ENCODE measurements at regions not wholly inside any gene's neighbourhood (a gene's known extent, or its start where the extent isn't known, plus 50 kb on each side); places are given as distances from the start of the nearest gene placed in this dataset.

DNA sequence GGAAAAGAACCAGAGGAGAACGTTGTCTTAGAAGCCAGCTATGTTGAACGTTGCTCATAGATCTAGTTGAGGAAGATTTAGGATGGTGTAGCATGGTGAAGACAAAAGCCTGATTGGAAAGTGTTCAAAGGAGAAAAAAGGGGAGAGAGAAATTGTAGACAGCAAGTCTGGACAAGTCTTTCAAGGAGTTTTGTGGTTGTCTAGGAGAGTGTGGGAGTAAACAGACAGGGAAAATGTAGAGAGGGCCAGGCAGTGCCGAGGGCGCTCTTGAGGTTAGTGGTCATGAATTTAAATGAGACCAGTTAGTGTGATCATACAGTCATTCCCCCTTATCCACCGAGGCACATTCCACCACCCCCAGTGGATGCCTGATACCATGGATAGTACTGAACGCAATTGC is 167.5 kb upstream of the IL12A start:
- DNase-seq, result no peak

DNA sequence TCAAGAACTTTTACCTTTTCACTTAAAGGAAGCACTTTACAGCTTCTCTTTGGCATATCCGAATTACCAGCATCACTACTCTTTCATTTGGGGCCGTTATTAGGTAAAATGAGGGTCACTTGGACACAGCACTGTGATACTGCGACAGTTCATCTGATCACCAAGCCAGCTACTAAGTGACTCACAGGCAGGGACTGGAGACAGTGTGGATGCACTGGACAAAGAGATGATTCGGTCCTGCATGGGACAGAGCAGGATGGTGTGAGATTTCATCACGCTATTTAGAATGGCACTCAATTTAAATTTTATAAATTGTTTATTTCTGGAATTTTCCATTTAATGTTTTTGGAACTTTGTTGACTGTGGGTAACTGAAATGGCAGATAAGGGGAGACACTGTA is 166.9 kb upstream of the IL12A start:
- no peak for DNase-seq

DNA sequence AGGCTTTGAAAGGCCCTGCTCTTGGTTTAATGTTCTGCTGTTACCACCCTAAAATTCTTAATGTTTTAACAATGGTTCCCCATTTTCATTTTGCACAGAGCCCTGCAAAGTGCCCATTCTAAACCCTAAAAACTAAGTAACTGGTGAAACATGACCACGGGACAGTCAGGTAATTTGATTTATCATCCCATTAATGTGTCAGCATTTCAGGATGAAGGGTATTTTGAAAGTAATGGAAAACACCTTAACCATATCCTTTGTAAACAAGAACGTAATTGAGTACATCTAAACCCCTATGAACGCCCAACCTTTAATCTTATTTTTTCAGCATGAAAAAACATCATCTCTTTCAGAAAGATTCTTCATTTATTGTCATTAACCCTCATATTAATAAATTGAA is 164.9 kb upstream of the IL12A start:
- no peak for DNase-seq

DNA sequence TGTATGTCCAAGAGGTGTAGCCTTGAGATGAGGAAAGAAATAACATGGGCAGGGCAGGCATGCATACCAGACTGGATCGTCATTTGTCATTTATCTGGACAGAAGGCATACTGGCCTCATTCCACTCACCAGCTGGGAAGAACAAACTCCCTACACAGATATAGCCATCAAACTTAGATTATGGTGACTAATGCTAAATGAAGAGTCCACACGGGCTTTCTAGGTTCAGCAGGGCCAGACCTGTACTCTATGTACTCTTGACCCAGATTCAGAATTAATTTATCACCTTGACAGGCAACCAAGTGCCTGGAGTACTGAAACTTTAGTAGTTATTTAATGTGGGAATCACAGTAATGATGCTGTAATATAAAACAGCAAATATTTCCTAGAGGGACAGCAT is 164.3 kb upstream of the IL12A start:
- DNase-seq, result no peak

DNA sequence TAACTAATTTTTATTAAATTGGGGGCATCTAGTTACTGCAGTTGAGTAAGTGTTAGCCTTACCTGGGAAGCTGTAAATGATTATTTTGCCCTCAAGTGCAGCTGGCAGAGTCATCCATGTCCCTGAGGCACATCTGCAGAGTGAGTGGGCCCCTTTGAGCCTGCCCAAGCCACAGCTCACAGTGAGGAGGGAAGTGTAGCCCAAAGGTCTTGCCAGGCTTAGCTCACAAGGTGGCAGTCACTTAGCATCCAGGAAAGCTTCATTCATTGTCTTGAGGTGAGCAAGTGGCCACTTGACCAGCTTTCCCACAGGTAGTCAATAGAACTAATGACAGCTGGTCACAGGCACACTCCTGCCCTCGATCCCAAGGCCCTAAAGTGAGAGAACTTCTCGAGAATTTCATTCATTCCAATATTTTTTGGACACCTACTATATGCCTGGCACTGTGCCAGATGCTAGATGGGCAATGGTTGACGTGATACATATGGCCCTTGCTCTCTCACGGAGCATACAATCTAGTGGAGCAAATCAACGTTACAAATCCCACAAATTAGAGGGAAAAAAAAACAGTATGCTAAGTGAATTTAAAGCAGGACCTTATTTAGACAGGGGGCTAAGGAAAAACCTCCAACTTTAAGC is 163.3 kb upstream of the IL12A start:
- no peak for DNase-seq

DNA sequence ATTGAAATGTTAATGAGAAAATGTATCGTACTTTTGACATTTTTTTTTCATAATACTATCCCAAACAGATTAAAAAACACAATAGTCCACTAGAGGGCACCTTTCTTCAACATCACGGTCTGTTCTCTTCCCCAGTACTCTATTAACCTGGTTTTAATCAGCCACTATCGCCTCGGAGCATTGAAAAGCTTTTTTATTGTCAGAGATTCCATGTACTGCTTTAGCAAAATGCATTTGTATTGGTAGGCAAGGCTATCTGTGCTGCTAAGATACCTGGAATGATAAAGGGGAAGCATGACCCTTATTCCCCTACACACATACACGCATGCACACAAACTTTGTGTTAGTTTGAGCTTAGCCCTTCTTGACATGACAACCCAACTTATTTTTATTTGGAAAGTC is 160.1 kb upstream of the IL12A start:
- no peak for DNase-seq

DNA sequence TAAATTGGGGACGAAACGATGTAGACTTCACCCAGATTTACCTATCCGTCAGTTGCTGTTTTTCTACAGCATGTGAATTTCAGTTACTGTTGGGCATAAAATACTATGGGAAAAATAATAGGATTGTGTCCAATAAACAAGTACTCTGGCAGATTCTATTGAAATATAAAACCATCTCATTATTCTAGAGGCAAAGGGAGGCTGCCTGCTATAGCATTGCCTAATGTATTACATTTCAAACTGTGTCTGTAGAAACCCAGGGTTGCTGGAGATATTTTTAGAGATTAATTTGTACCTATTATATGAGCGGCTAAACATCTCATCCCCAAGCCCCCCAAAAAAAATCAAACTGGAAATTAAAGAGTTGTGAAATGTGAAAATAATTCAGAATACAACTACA is 159.6 kb upstream of the IL12A start:
- no peak for DNase-seq

DNA sequence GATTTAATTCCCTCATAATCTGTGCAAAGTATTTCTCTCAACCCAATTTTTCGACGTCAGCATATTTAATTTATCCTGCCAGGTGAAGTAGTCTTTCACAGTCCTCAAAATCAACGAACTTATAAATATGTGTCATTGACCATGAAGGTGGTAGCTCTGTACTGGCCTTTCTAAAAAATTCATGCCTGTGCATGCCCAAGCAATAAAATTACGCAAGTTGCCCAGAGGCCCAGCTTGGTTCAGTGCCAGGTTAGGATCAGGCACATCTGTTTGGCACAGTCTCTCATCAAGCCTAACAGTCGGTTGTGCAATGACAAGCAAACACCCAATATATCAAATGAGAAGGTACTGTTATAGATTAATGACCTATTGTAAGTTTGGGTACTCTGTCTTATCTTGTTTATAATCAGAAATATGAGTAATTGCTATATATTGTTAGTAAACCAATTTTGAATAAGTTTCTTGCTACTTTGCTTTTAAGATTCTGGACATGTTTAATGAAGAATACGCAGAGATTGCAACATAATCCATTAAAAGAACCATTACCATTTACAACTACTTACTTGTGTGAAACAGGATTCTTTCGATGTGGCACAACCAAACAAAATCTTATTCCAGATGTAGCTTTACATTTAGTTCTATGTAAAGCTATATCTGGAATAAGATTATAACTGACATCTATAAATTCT is 159.0 kb upstream of the IL12A start:
- no peak for DNase-seq

DNA sequence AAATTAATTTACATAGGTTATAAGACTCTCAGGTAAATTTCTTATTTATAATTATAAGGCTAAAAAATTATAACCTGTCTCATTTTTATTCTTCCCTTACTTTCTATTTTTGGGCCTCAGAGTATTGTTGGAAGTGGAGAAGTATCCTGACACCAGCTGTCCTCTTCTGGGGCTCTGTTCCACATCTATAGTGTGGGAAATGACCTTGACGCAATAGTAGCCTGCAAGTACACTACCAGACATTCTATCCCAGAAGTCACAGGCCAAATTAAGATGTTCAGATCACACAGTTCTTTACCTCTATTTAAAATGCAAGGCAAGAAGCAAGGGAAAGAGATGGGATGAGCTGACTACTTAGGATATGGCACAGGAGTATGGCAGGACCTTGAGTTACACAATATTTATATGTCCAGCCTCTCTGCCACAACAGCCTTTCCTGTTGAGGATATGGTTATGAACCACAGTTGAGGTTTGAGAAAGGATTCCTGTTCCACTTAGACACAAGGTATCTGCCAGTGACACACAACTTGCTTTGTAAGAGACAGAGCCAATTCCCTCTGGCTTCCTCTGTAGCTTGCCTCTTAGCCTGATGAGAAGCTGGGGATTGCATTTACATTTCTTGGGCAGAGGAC is 158.0 kb upstream of the IL12A start:
- DNase-seq, result no peak

DNA sequence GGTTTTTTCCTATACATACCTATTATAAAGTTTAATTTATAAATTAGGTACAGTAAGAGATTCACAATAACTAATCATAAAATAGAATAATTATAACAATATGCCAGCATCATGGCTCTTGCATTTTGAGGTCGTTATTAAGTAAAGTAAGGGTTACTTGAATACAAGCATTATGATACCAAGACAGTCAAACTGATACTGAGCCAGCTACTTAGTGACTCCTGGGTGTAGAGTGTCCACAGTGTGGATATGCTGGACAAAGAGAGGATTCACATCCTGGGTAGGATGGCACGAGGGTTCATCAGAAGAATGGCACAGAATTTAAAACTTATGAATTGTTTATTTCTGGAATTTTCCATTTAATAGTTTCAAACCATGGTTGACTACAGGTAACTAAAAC is 157.2 kb upstream of the IL12A start:
- no peak for DNase-seq

DNA sequence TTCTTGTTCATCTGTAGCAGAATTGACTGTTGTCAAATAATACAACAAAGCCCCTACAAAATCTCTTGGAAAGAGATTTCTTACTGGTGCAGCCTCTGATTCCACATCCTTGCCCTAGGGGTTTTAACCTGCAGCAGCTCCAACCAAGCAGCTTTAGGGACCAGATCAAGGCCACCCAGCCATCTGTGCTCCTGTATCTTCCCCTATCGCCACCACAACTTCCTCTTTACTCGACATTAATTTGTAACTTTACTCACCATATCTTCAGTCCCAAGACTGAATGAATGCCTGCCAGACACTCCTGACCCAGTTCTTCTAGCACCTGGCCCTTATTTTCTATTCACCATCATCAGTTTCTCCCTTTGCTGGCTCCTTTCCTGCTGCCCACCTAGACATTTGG is 156.6 kb upstream of the IL12A start:
- DNase-seq, result no peak

DNA sequence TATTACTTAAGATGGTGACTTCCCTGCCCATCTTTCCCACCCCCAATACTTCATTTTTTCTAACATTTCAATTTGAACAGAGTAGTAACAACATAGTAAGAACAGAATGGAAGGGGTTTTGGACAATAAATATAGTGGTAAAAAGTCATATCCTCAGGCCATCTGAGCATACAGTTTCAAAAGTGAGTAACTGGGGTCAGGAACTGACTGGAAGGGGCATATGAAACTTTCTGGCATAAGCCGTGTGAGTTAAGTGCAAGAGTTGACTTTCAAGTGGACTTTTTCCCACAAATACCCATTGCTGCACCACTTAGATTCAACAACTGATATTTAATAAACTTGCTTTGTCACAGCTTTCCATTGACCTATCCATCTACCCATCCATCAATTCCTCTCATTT is 153.5 kb upstream of the IL12A start:
- DNase-seq, result no peak

DNA sequence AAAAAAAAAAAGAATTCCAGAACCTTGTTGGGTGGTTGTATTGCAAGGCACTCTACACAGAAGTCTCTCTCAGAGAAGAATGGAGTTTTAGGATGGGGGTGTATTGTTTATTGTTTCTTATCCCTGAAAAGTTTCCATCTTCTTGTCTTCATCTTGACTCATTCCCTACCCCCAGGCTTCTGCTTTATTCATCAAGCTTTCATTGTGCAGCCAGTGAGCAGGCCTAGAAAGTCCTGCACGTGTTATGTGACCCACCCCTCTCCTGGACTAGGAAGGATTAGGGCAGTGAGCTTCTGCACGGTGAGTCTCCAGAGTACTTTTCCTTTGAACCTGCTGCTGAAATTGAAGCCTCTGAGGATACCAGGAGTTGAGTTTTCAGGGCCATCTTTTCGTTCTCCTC is 150.9 kb upstream of the IL12A start:
- no peak for DNase-seq

DNA sequence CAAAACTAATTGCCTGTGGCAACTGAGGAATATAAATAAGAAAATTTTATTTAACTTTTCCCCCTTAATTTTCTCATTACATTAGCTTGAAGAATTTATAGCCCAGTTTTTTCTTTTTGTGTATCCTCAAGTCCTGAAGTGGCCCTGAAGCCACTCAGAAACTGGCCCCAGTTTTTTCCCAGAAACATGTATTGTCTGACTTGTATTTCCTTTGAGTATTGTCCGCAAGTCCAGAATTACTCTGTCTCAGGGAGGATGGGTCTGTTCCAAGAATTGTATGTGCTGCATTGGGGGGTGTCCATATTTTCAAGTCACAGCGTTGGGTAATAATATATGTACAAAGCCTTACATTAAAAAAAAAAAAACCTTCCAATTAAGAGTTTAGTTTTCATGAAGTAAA is 149.7 kb upstream of the IL12A start:
- no peak for DNase-seq

DNA sequence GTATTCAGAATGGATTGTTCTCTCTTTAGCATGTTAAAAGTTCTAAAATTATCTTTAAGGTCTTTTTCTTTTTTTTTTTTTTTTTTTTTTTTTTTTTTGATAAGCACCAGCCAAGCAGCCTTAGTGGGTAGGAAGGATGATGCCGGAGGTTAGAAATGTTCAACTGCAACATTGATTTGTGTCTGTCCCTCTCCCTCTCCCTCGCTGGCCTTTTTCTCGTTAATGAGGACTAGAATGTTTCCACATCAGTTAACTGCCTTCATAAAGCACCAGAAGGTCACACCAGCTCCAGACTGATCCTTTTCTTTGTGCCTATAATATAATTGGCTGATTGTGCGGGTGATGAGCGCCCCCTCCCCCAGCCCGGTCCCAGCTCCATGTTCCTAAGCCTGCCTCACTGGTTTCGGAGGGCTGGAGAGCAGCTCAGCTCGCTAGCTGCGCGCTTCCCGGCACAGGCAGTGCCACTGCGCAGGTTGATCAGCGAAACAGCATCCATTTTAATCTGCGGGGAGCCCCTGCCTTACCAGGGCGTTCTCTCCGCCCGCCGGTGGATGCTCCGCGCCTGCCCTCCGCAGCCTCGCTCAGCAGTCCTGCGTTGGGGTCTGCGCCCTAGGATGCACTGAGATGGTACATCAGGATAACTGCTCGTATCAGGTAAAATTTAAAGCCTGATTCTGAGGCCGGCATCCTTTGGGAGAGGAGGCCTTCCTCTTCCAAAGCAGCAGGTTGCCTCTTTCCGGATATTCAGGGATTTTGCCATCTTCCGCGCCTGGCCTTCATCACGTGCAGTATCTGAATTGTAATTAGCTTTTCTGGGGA is 148.9 kb upstream of the IL12A start, which contains the start of gene SCHIP1:
SCHIP1 (plus strand) TSS at position 301 of the 819 bp plus-strand sequence.
- DNase-seq, result peak; percentile 83

DNA sequence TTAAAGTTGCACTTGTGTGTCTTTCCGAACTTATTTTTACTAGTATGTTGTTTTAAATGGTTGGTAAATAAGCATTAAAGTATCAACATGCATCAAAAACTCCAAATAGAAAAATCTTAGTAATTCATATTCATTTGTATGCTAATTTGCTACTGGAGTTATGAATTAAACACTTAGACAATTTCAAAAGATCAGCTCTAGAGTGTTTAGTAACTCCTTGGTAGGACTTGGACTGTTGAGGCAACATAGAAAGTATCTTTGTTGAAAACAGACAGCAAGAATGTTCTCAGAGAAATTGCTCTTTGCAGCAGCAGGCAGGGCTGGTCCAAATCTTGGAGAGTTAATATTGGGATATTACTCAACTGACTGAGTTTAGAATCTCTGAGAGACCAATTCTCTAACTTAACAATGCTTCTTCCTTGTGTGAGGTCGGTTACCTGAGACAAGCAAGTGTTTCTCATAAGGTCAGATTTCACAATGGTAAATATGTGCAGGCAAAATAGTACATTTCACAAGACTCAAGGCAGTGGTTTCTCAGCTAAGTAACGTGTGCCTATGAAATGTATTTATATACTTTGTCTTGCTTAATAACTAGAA is 147.8 kb upstream of the IL12A start:
- DNase-seq, result no peak

DNA sequence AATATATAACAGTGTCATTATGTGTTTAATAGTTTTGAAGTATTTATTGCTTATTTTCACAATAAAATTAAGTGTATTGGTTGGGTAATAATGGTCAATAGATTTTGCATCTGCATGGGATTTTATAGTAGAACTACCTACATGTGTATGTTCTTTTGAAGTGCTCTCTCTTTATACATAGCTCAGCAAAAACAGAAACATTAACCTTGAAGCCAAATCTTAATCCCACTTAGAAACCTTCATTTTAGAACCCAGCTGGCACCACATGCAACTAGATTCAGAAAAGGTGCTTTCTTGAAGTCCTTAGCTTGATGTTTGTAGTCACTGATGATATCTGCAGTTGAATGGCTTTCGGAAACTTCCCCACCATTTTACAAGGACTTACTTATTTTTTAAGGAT is 146.9 kb upstream of the IL12A start:
- no peak for DNase-seq

DNA sequence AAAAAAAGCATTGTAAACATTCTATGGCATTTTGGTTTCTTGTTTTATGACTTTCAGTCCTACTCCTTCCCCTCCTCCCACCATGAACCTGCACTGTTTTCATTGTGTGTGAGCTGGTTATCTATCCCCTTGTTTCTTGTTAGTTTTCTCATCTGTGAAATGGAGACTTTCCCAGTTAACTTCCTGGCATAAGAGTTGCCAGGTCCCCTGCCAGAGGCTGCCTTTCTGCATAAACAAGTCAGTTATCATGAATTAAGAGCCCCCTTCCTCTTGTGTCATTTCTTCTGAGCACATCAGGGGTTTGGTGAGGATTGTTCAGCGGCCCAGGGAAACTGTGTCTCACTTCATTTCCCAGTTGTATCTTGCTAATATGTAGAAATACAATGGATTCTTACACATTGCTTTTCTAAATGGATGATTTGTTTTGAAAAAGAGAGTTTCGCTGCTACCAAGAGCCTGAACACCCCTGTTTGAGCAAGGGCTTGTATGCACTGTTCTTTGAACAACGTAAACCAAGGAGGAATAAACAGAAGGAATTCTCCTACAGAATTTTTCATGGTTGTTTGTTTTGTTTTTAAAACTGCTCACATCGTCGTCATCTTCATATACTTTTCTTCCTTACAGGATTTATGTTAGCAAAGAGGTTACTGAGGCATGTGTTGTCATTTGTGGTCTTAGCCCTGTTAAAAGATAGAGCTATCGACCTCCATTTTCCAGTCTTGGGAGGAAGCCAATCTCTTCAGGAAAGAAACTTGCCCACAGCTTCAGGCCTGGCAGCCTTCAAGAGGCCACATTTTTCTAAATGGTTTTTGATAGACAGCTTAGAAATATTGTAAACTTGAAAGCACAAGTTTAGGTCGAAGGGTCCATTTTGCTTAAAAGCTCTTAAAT is 144.6 kb upstream of the IL12A start:
- DNase-seq, result no peak

DNA sequence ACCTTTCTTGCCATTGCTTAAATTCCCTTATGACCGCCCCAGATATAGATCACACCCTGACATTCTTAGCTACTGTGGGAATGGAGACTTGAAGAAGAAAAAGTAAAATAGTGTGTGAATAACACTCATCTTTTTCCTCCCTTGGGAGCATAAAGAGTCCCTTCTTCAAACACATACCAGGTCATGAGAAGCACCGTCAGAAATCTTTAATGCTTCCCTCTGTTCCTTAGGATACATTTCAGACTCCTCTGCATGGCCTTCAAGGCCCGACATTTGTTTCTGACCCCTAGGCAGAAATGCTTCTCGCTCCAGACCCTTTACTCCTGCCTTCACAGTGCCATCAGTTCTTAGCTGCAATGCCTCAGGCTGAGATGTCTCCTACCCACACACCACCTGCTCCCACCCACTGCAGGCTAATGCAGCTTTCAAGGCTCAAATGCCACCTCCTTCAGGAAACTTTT is 143.8 kb upstream of the IL12A start:
- no peak for DNase-seq

DNA sequence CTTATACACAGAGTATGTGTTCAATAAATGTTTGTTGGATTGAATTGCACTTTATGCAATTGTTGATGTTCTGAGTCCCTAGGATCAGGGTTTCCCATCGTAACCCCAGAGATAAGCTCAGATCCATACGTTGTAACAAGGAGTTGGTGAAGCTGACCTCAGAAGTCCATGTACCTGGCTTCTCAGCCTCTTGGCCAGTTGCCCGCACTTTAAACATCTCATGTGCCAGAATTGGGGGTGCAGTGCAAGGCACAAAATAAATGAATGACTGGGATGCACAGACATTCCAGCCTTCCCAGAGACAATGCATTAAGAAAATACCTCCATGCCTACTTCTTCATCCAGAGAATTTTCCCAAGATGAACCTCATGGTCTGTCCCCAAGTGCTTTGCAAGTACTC is 142.9 kb upstream of the IL12A start:
- no peak for DNase-seq

DNA sequence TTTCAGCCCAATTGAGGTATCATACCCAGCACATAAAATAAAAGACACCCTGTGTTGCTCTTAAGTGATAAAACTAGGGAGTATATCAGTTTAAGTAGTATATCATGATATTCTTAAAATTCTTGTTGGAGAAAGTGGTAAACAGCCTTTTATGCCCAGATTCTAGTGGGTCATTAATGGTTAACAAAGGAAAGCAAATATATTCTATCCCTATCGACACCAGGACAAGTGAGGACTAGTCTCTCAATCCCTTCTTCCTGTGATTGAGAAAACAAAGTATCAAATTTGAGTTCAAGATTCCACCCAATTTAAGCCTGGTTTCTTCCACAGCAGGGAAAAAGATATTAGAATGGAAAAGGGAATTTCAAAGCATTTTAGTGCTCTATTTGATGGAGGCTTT is 142.4 kb upstream of the IL12A start:
- no peak for DNase-seq
